Right atrium auricular region (tissue), 2 donors: ENCODE measurements at regions not wholly inside any gene's neighbourhood (a gene's known extent, or its start where the extent isn't known, plus 50 kb on each side); places are given as distances from the start of the nearest gene placed in this dataset.

Experiments used
- DNase-seq: peaks from one replicate; pipeline ENCODE4 v3.0.0-alpha.2; 2019; ENCODE audit warnings: low spot score
- H3K27ac ChIP-seq, 2 donors: fragments of 200-600 bp; sonication (generic); 1 replicate in 1 of 2; 2 replicates in 1 of 2; pipeline ENCODE4 v1.5.1; 2016 to 2019
- H3K27me3 ChIP-seq, 2 donors: fragments of 200-600 bp; sonication (generic); one replicate each; pipeline versions ENCODE4 v1.5.1 to v1.6.0; 2017 to 2019
- H3K36me3 ChIP-seq: fragments of 200-600 bp; sonication (generic); one replicate; pipeline ENCODE4 v1.5.1; 2016
- H3K4me1 ChIP-seq, 2 donors: fragments of 200-600 bp; sonication (generic); one replicate each; pipeline versions ENCODE4 v1.5.1 to v1.6.0; 2017 to 2019
- H3K4me3 ChIP-seq, 2 donors: fragments of 200-600 bp; sonication (generic); 1 replicate in 1 of 2; 2 replicates in 1 of 2; pipeline ENCODE4 v1.5.1; 2017 to 2019; ENCODE audit warnings: mild to moderate bottlenecking in 1 of 2, moderate library complexity in 1 of 2
- H3K9me3 ChIP-seq, 2 donors: fragments of 200-600 bp; sonication (generic); one replicate each; pipeline ENCODE4 v1.5.1; 2019
- TF ChIP-seq, protein P1 (sequence below), 2 donors: fragments of 200-600 bp; sonication (generic); IDR thresholded peaks; one replicate each; pipeline ENCODE4 v1.5.1; 2019; ENCODE audit warnings: antibody characterized with exemption in 2 of 2

DNA sequence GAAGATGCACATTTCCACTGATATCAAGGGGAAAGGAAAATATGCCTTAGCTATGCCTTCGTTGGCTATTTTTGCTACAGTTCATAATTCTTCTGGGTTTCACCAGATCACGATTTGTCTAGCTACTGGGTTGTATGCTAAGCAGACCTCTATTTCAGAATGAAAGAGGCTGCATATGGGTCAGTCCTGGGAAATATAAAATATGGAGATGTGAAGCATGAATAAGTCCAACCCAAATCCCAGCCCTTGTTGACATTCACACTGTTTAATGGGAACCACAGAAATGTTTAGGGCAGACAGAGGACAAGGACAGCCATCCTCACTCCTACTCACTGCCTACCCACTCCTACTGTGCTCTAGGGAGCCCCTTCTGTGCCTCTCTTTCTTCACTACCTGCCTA lies 343.2 kb upstream of the CAMK1G start:
- Histone ChIP-seq H3K36me3 (no peaks in the 10 kb centered on the region), H3K9me3 (no peaks in the 10 kb centered on the region), H3K27ac (no peak overlapping the region), H3K4me3 (no peak overlapping the region), H3K4me1 (no peaks in the 10 kb centered on the region), H3K27me3 (no peaks in the 10 kb centered on the region)
- TF ChIP-seq, protein P1, sequence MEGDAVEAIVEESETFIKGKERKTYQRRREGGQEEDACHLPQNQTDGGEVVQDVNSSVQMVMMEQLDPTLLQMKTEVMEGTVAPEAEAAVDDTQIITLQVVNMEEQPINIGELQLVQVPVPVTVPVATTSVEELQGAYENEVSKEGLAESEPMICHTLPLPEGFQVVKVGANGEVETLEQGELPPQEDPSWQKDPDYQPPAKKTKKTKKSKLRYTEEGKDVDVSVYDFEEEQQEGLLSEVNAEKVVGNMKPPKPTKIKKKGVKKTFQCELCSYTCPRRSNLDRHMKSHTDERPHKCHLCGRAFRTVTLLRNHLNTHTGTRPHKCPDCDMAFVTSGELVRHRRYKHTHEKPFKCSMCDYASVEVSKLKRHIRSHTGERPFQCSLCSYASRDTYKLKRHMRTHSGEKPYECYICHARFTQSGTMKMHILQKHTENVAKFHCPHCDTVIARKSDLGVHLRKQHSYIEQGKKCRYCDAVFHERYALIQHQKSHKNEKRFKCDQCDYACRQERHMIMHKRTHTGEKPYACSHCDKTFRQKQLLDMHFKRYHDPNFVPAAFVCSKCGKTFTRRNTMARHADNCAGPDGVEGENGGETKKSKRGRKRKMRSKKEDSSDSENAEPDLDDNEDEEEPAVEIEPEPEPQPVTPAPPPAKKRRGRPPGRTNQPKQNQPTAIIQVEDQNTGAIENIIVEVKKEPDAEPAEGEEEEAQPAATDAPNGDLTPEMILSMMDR (IDR thresholded peaks at IDR 0.05), result no peak
- no peak for DNase-seq

DNA sequence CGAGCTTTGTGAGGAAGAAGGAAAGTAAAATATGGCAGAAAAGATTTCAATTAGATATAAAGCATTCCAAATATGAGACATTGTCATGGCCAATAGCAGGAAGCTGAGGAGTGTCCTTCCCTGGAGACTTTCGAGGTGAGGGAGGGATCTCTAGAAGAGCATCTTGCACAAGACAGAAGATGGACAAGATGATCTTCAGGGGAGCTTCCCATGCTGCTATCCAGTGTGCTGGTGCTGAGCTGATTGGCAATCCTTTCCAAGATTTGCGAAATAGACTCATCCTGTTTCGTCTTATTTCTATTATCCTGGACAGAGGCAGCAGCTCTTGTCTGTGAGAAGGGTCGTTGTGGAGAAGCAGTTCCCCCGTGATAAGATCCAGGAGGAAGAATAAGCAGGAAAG lies 342.0 kb upstream of the CAMK1G start:
- TF ChIP-seq, protein P1 (IDR thresholded peaks at IDR 0.05), result no peak
- H3K4me1 ChIP-seq, result no peaks in the 10 kb centered on the region
- no peaks in the 10 kb centered on the region for H3K9me3 ChIP-seq
- no peak for DNase-seq
- no peak overlapping the region for H3K27ac ChIP-seq
- H3K27me3 ChIP-seq, result no peaks in the 10 kb centered on the region
- H3K4me3 ChIP-seq, result no peak overlapping the region
- no peaks in the 10 kb centered on the region for H3K36me3 ChIP-seq

DNA sequence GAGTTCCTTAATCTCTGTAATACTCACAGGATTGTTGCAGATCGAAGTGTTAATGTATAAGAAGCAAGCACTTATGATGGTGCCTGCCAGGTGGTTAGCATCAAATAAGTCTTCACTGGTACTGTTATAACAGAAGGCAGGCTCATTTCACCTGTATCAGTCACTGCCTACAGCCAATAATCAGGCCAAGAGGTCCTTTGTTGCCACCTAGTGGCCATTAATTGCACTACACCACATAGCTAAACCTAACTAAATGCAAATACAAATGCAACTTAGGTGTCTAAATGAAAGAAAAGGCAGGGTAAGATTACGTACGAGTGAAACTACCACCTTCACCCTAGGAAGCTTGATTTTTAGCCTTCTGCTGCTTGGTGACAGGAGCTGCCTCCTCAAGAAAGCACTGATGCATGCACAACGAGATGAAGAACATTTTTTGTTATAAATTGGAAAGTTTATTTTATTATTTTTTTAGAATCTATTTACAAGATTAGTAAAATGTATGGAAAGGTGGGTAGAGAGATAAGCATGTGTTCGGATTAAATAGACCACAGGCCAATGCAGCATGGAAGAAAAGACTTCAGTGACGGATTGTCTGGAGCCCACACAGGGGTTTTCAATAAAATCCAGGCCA lies 334.8 kb upstream of the CAMK1G start:
- Histone ChIP-seq H3K36me3 (no peaks in the 10 kb centered on the region), H3K27me3 (no peaks in the 10 kb centered on the region)
- TF ChIP-seq, protein P1 (IDR thresholded peaks at IDR 0.05), result peak; percentile 90 to 96

DNA sequence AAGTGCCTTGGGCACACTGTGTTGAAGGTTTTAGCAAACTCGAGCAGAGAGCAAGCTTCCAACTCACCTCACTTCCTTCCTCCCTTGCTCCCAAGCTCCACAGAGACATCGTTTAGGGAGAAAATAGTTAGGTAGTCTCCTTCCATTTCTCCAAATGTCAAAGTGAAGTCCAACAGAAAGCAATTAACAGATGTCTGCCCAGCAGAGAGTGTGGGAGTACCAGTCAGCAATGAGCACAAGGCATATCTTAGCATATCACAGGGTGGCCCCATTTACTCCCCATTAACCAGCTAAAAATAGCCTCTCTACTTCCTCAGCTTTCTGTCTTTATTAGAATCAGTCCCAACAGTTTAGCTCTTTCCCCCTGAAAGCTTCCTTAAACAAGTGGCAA lies 334.2 kb upstream of the CAMK1G start:
- TF ChIP-seq, protein P1 (IDR thresholded peaks at IDR 0.05), result no peak
- Histone ChIP-seq H3K9me3 (no peaks in the 10 kb centered on the region), H3K4me3 (no peak overlapping the region), H3K27ac (no peak overlapping the region), H3K27me3 (no peaks in the 10 kb centered on the region), H3K4me1 (no peaks in the 10 kb centered on the region), H3K36me3 (no peaks in the 10 kb centered on the region)
- no peak for DNase-seq

More for the DNA sequence above, 334.8 kb upstream of the CAMK1G start:
- Histone ChIP-seq H3K4me1 (no peaks in the 10 kb centered on the region), H3K27ac (no peak overlapping the region), H3K9me3 (no peaks in the 10 kb centered on the region), H3K4me3 (no peak overlapping the region)
- peak; percentile 64 for DNase-seq

DNA sequence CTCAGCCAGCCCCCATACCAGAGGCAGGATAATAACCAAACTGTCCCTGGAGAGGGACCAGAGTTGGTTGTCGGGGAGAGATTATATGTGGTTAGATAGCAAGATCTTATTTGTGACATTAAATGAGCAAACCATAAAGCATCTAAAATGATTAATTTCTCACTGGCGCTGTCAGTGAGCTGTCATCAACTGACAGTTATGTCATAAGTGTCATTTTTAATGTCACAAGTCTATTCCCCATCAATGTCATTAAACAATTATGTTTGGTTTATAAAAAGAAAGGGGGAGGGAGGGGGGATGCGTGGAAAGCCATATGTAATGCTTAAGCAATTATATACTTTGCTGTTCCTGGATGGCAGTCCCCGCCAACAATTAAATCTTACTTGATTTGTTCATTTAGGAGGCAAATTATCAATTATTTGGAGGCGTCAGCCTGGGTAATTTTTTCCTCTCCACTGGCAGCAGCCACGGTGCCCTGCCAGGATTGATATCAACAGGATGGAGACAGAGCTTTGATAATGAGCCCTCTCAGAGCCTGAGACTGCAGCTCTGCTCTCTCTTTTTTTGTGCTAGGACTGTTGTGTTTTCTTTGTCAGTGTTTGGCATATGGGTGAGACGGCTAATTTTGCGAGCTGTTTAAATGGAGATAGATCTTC lies 333.6 kb upstream of the CAMK1G start:
- Histone ChIP-seq H3K4me3 (no peak overlapping the region), H3K27ac (no peak overlapping the region), H3K9me3 (no peaks in the 10 kb centered on the region), H3K27me3 (no peaks in the 10 kb centered on the region), H3K36me3 (no peaks in the 10 kb centered on the region), H3K4me1 (no peaks in the 10 kb centered on the region)
- TF ChIP-seq, protein P1 (IDR thresholded peaks at IDR 0.05), result no peak
- no peak for DNase-seq
